ENCODE measurements at regions not wholly inside any gene's neighbourhood (a gene's known extent, or its start where the extent isn't known, plus 50 kb on each side); places are given as distances from the start of the nearest gene placed in this dataset.

DNA sequence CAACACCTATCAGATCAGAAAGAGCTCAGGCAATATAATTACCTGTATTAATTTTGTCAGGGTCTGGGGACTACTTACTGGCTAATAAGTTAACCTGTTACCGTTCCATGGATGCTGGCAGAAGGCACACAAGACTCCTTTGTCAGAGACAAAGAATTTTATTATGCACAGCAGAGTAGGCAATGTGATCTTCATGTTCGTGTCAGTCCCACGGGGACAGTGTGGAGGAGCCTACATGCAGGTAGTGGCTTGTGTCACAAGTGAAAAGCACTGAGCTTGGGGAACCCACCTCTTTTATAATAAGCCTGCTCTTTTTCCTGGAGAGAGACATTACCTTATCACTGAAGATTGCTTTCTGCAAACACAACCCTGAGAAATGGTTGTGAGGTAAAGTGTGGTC is 96.9 kb downstream of the CD164 start (continued):
- TF ChIP-seq REST (IDR thresholded peaks at IDR 0.05; ENCODE audit: unreplicated experiment): no peak
- no peak for TF ChIP-seq STAT1 (IDR thresholded peaks at IDR 0.05; ENCODE audit: unreplicated experiment)

- Mint-ChIP-seq H3K9me3 (no peaks in the 10 kb centered on the region), H3K4me1 (no peaks in the 10 kb centered on the region), H3K27me3 (ENCODE audit: insufficient read depth, low read depth, poor library complexity) (no peaks in the 10 kb centered on the region), H3K27ac (no peak overlapping the region), H3K36me3 (ENCODE audit: low read depth) (no peaks in the 10 kb centered on the region; the same call in 2 of the 3 replicates), H3K4me3 (no peak overlapping the region)
- Histone ChIP-seq H2AFZ (no peak overlapping the region), H3K4me3 (no peak overlapping the region), H3K36me3 (ENCODE audit: insufficient read depth) (no peaks in the 10 kb centered on the region), H4K20me1 (replicated peaks; ENCODE audit: insufficient read depth) (no peaks in the 10 kb centered on the region), H3K79me2 (replicated peaks; ENCODE audit: insufficient read depth) (no peaks in the 10 kb centered on the region), H3F3A (replicated peaks; ENCODE audit: low read depth) (no peaks in the 10 kb centered on the region), H3K4me1 (ENCODE audit: insufficient read depth) (no peaks in the 10 kb centered on the region), H3K27me3 (ENCODE audit: insufficient read depth) (no peaks in the 10 kb centered on the region), H3K9me2 (ENCODE audit: insufficient read depth) (0 out of 2 replicates have a peak, but pooled peaks cover 5% of the 10 kb centered on the region), H3K27ac (ENCODE audit: low read depth) (no peak overlapping the region), H3K4me2 (no peak overlapping the region)
- ATAC-seq (no peak), DNase-seq (ENCODE audit: low spot score) (no peak)
- TF ChIP-seq ZNF114 (CRISPR knock-in tag; IDR thresholded peaks at IDR 0.05) (no peak), EZH2phosphoT487 (IDR thresholded peaks at IDR 0.05; ENCODE audit: unreplicated experiment) (no peak), STAT1 (IDR thresholded peaks at IDR 0.05; ENCODE audit: unreplicated experiment) (no peak), POLR2AphosphoS5 (IDR thresholded peaks at IDR 0.05; ENCODE audit: low read depth) (no peak), REST (IDR thresholded peaks at IDR 0.05; ENCODE audit: unreplicated experiment) (no peak), ETS1 (IDR thresholded peaks at IDR 0.05) (no peak), JUNB (IDR thresholded peaks at IDR 0.05; ENCODE audit: unreplicated experiment) (no peak), EZH2 (IDR thresholded peaks at IDR 0.05; ENCODE audit: low read depth, unreplicated experiment) (no peak), CTCF (conservative IDR thresholded peaks at IDR 0.05; ENCODE audit: low read depth in 2 of 2) (no peak), CREB1 (CRISPR knock-in tag; IDR thresholded peaks at IDR 0.05; ENCODE audit: low read depth) (no peak), NANOG (IDR thresholded peaks at IDR 0.05; ENCODE audit: borderline replicate concordance) (no peak), ZNF331 (CRISPR knock-in tag; IDR thresholded peaks at IDR 0.05; ENCODE audit: low read depth) (no peak)
Measured at GRCh38 chr6:109284675-109285074, 97.6 kb downstream of the CD164 start.
